Gastrocnemius medialis (tissue), 4 donors: ENCODE measurements at regions not wholly inside any gene's neighbourhood (a gene's known extent, or its start where the extent isn't known, plus 50 kb on each side); places are given as distances from the start of the nearest gene placed in this dataset.
"Not testable (repeated sequence)": the region's sequence is repeated elsewhere in the genome, so short reads cannot be mapped to it uniquely, and the experiment has no call there.

Experiments used
- ATAC-seq, 2 donors: fragments of 150-250 bp; one replicate each; pipeline ENCODE4 v1.9.1; 2016
- DNase-seq, 2 donors: peaks; one replicate each; pipeline ENCODE4 v3.0.0-alpha.2; 2019
- H3K27ac ChIP-seq, 4 donors: fragments of 200-600 bp; sonication (generic); 1 replicate in 1 of 4; 2 replicates in 3 of 4; pipeline ENCODE4 v1.5.1; 2016 to 2018; ENCODE audit warnings: mild to moderate bottlenecking in 2 of 4, moderate library complexity in 1 of 4
- H3K27me3 ChIP-seq, 3 donors: fragments of 200-600 bp; sonication (generic) in 2 of 3; 1 replicate in 1 of 3; 2 replicates in 2 of 3; pipeline versions ENCODE4 v1.5.1 to v1.6.0; 2016 to 2019; ENCODE audit warnings: mild to moderate bottlenecking in 1 of 3, moderate library complexity in 1 of 3
- H3K36me3 ChIP-seq, 2 donors: fragments of 200-600 bp; sonication (generic) in 1 of 2; one replicate each; pipeline ENCODE4 v1.5.1; 2017 to 2018
- H3K4me1 ChIP-seq, 2 donors: fragments of 200-600 bp; sonication (generic) in 1 of 2; one replicate each; pipeline ENCODE4 v1.5.1; 2016 to 2017; ENCODE audit warnings: mild to moderate bottlenecking in 2 of 2
- H3K4me3 ChIP-seq, 4 donors: fragments of 200-600 bp; sonication (generic) in 3 of 4; 1 replicate in 1 of 4; 2 replicates in 3 of 4; pipeline ENCODE4 v1.5.1; 2016 to 2019; ENCODE audit warnings: mild to moderate bottlenecking in 2 of 4
- H3K9me3 ChIP-seq, 3 donors: fragments of 200-600 bp; sonication (generic) in 2 of 3; 1 replicate in 1 of 3; 2 replicates in 2 of 3; pipeline ENCODE4 v1.5.1; 2016 to 2019
- POLR2A ChIP-seq, 2 donors: fragments of 450-650 bp; IDR thresholded peaks; one replicate each; pipeline ENCODE4 v1.6.1; 2017; ENCODE audit warnings: antibody characterized with exemption in 2 of 2, mild to moderate bottlenecking in 2 of 2, moderate library complexity in 2 of 2
- in situ Hi-C, 4 donors: fragments of 200-750 bp; cut with MboI; loops; one replicate each; pipeline versions ENCODE4 v1.15.0 to v1.8.0; 2017; ENCODE audit warnings: low sequenced_read_pairs in 4 of 4
- intact Hi-C: fragments of 100-400 bp; cut with DNase I; formaldehyde crosslinking; loops from one replicate; pipeline ENCODE4 v1.15.1; 2023; ENCODE audit warnings: low total_unique reads
- TF ChIP-seq, protein P1 (sequence below), 5 experiments: fragments of 450-650 bp in 3 of 5; fragments of 200-600 bp in 2 of 5; sonication (generic) in 2 of 5; IDR thresholded peaks in 4 of 5; conservative IDR thresholded peaks in 1 of 5; 1 replicate in 4 of 5; 2 replicates in 1 of 5; pipeline ENCODE4 v1.5.1; 2016 to 2019; ENCODE audit warnings: antibody characterized with exemption in 5 of 5, mild to moderate bottlenecking in 3 of 5, moderate library complexity in 3 of 5

DNA sequence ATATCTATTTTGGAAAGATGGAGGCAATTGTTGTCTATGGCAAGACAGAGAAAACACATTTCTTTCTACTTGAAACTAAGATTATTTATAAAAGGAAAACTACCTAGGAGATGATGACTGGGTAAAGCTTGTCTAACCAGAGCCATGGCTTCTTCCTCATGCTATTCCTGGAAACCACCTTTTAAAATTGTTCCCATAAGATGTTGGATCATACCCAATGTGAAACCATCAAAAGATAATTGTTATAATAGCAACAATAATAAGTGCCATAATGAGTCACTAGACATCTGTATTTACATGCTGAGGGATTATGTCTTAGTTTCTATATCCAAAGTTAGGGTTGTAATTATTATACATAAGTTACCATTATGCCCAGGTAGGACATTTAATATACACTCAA, 428.4 kb downstream of the KCNJ2 start:
- Histone ChIP-seq H3K4me1 (no peaks in the 10 kb centered on the region), H3K27me3 (no peaks in the 10 kb centered on the region), H3K27ac (no peak overlapping the region), H3K36me3 (no peaks in the 10 kb centered on the region), H3K4me3 (no peak overlapping the region), H3K9me3 (no peaks in the 10 kb centered on the region)
- no peak for DNase-seq
- TF ChIP-seq POLR2A (IDR thresholded peaks at IDR 0.05): no peak
- TF ChIP-seq, protein P1, sequence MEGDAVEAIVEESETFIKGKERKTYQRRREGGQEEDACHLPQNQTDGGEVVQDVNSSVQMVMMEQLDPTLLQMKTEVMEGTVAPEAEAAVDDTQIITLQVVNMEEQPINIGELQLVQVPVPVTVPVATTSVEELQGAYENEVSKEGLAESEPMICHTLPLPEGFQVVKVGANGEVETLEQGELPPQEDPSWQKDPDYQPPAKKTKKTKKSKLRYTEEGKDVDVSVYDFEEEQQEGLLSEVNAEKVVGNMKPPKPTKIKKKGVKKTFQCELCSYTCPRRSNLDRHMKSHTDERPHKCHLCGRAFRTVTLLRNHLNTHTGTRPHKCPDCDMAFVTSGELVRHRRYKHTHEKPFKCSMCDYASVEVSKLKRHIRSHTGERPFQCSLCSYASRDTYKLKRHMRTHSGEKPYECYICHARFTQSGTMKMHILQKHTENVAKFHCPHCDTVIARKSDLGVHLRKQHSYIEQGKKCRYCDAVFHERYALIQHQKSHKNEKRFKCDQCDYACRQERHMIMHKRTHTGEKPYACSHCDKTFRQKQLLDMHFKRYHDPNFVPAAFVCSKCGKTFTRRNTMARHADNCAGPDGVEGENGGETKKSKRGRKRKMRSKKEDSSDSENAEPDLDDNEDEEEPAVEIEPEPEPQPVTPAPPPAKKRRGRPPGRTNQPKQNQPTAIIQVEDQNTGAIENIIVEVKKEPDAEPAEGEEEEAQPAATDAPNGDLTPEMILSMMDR (IDR thresholded peaks at IDR 0.05 in 4 of 5, conservative IDR thresholded peaks at IDR 0.05 in 1 of 5): no peak
- ATAC-seq: no peak
- in situ Hi-C loops (no loop called here), intact Hi-C loops (no loop called here)

DNA sequence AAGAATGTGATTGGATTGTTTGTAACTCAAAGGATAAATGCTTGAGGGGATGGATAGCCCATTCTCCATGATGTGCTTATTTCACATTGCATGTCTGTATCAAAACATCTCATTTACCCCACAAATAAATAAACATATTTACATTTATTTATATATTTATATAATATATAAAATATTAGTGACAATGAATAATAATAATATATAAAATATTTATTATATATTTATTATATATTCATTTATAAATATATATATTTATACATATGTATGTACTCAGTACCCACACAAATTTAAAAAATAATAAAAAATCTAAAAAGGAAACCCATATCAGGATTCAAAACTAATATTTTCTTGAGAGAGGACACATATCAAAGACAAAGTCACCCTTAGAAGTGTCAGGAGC, 429.9 kb downstream of the KCNJ2 start:
- Histone ChIP-seq H3K36me3 (no peaks in the 10 kb centered on the region), H3K4me1 (no peaks in the 10 kb centered on the region), H3K9me3 (no peaks in the 10 kb centered on the region), H3K4me3 (no peak overlapping the region), H3K27ac (no peak overlapping the region), H3K27me3 (no peaks in the 10 kb centered on the region)
- no peak for TF ChIP-seq POLR2A (IDR thresholded peaks at IDR 0.05)
- TF ChIP-seq, protein P1 (IDR thresholded peaks at IDR 0.05 in 4 of 5, conservative IDR thresholded peaks at IDR 0.05 in 1 of 5): no peak
- no peak for ATAC-seq
- intact Hi-C loops (no loop called here), in situ Hi-C loops (no loop called here)
- DNase-seq: no peak

DNA sequence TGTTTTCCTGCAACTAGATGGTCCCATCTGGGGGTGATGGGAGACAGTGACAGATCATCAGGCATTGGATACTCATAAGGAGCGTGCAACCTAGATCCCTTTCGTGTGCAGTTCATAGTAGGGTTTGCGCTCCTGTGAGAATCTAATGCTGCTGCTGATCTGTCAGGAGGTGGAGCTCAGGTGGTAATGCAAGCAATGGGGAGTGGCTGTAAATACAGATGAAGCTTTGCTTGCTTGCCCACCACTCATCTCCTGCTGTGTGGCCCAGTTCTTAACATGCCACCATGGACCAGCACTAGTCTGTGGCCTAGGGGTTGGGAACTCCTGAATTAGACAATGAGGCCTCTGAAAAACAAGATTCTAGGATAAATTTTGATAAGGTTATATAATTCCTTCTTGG, 430.6 kb downstream of the KCNJ2 start:
- DNase-seq, ATAC-seq, H3K4me3 ChIP-seq, intact Hi-C loops, in situ Hi-C loops, H3K9me3 ChIP-seq, H3K27ac ChIP-seq, H3K27me3 ChIP-seq, H3K36me3 ChIP-seq, H3K4me1 ChIP-seq: not testable (repeated sequence)

DNA sequence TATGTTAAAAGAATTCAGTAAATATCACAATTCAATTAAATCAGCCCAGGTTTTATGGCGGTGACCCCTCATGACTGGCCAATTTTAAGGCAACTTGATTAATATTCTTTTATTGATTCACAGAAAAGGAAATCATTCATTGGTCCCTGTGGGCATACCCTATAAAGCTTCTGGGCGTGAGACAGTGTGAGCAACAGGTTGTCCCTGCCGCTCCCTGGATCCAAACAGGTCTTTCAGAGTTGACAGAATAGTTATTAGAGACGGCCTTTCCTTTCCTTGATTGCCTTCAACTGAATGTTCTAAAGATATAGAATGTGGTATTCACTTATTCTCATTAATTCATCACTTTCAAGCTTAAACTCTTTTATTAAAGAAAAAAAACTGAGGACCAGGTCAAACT, 433.9 kb downstream of the KCNJ2 start:
- no peaks in the 10 kb centered on the region for H3K4me1 ChIP-seq
- intact Hi-C loops (no loop called here), in situ Hi-C loops (no loop called here)
- DNase-seq (no peak), ATAC-seq (no peak)
- H3K9me3 ChIP-seq: no peaks in the 10 kb centered on the region
- no peaks in the 10 kb centered on the region for H3K36me3 ChIP-seq
- no peak overlapping the region for H3K27ac ChIP-seq
- TF ChIP-seq POLR2A (IDR thresholded peaks at IDR 0.05): no peak
- TF ChIP-seq, protein P1 (IDR thresholded peaks at IDR 0.05 in 4 of 5, conservative IDR thresholded peaks at IDR 0.05 in 1 of 5): no peak
- H3K4me3 ChIP-seq: no peak overlapping the region
- H3K27me3 ChIP-seq: no peaks in the 10 kb centered on the region

DNA sequence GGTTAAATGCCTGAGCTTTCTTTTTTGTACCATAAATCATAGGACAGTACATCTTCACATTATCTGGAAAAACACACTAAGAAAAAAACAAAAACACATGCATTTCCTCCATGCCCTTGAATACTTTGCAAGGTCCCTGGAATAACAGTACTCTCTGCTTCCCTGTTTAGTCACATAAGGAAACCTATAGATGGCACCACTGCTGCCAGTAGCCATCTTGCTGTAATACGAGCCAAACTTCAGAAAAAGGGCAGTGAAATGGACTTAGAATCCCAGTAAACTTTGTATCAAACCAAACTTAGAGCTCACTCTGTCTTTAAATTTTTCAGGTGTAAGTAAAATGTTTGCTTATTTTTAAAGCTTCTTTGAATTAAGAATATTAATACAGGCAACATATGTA, 435.5 kb downstream of the KCNJ2 start:
- DNase-seq (no peak), ATAC-seq (no peak)
- TF ChIP-seq, protein P1 (IDR thresholded peaks at IDR 0.05 in 4 of 5, conservative IDR thresholded peaks at IDR 0.05 in 1 of 5): no peak
- TF ChIP-seq POLR2A (IDR thresholded peaks at IDR 0.05): no peak
- intact Hi-C loops: no loop called here
- no peak overlapping the region for H3K4me3 ChIP-seq
- no peaks in the 10 kb centered on the region for H3K4me1 ChIP-seq
- in situ Hi-C loops: no loop called here
- H3K27ac ChIP-seq: no peak overlapping the region
- no peaks in the 10 kb centered on the region for H3K9me3 ChIP-seq
- no peaks in the 10 kb centered on the region for H3K36me3 ChIP-seq
- no peaks in the 10 kb centered on the region for H3K27me3 ChIP-seq
